ENCODE measurements at regions not wholly inside any gene's neighbourhood (a gene's known extent, or its start where the extent isn't known, plus 50 kb on each side); places are given as distances from the start of the nearest gene placed in this dataset.

DNA sequence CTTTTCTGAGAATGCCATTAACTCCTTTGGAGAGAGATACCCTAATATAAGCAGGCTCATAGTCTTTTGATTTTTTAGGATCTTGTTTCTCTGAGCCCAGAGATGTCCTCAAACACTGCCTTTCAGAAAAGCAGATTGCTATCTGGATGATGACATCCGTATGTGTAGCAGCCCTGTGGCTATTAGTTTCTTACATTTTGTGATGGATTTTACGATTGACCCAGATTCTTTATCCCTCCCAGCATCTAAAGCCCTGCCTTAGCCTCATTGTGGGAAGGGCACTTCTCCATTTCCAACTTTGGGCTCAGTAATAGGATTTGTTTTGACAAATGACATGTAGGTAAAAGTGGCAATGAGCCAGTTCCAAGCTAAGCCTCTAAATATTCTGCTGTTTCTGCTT is 300.3 kb downstream of the TTLL7 start:
- no peak for DNase-seq (ENCODE audit: low read depth)
- H3K4me3 ChIP-seq (ENCODE audit: low read depth, low read length) = no peak overlapping the region
- TF ChIP-seq, protein P1, sequence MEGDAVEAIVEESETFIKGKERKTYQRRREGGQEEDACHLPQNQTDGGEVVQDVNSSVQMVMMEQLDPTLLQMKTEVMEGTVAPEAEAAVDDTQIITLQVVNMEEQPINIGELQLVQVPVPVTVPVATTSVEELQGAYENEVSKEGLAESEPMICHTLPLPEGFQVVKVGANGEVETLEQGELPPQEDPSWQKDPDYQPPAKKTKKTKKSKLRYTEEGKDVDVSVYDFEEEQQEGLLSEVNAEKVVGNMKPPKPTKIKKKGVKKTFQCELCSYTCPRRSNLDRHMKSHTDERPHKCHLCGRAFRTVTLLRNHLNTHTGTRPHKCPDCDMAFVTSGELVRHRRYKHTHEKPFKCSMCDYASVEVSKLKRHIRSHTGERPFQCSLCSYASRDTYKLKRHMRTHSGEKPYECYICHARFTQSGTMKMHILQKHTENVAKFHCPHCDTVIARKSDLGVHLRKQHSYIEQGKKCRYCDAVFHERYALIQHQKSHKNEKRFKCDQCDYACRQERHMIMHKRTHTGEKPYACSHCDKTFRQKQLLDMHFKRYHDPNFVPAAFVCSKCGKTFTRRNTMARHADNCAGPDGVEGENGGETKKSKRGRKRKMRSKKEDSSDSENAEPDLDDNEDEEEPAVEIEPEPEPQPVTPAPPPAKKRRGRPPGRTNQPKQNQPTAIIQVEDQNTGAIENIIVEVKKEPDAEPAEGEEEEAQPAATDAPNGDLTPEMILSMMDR (conservative IDR thresholded peaks at IDR 0.05; ENCODE audit: low read depth, low read length) = no peak

DNA sequence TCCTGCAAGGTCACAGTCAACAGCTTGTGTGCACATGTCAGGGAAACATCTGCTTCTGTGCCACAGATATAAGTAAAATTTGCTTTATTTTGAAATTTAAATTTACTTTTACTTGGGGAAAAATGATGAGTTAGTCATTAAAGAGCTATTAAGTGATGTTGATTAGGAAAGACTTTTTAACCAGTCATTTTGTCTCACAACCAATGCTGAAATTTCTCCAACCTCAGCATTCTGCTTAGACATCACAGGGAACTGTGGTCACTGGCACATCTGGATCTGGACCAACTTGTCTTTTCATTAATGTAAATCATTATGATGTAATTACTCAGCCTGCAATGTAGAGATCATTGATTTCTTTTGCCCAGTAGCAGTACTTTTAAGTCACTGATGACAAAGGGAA is 301.0 kb downstream of the TTLL7 start:
- no peak overlapping the region for H3K4me3 ChIP-seq (ENCODE audit: low read depth, low read length)
- DNase-seq (ENCODE audit: low read depth) = no peak
- TF ChIP-seq, protein P1 (conservative IDR thresholded peaks at IDR 0.05; ENCODE audit: low read depth, low read length) = no peak

DNA sequence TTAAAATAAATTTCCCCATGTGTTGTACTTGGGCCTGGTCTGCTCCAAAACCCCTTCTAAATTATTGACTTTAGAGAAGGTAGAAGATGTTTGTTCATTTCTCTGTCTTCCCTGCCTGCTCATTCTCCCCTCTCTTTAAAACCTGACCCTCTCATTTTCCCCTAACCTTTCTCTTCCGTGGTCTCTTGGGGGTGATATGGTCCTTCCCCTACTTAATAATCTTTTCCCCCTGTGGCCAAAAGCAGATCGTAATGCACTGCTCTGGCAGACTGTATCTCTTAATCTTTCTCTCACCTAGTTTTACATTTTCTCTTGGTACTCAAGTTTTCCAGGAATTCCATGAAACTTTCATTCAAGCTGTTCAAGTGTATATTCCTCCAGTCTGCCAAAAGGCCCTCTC is 301.7 kb downstream of the TTLL7 start:
- TF ChIP-seq, protein P1 (conservative IDR thresholded peaks at IDR 0.05; ENCODE audit: low read depth, low read length) = no peak
- no peak overlapping the region for H3K4me3 ChIP-seq (ENCODE audit: low read depth, low read length)
- no peak for DNase-seq (ENCODE audit: low read depth)

DNA sequence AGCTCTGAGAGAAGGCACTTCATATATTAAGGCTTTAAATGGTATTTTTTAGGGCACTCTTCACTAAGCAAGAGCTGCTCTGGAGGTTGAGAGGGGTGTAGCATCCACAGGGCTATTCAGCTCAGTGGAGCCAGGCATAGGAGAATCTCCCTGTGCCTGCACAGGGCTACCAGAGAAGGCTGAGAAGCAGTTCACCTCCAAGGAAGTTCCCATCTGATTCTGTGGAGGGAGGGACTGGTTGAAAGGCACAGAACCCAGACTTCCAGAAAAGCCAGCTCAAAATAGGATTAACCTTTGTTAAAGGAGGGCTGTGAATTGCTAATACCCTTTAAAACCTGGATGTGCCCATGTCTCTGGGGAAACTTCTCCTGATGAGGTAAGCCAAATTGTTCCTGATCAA is 304.5 kb downstream of the TTLL7 start:
- no peak for DNase-seq (ENCODE audit: low read depth)
- TF ChIP-seq, protein P1 (conservative IDR thresholded peaks at IDR 0.05; ENCODE audit: low read depth, low read length) = no peak
- no peak overlapping the region for H3K4me3 ChIP-seq (ENCODE audit: low read depth, low read length)

DNA sequence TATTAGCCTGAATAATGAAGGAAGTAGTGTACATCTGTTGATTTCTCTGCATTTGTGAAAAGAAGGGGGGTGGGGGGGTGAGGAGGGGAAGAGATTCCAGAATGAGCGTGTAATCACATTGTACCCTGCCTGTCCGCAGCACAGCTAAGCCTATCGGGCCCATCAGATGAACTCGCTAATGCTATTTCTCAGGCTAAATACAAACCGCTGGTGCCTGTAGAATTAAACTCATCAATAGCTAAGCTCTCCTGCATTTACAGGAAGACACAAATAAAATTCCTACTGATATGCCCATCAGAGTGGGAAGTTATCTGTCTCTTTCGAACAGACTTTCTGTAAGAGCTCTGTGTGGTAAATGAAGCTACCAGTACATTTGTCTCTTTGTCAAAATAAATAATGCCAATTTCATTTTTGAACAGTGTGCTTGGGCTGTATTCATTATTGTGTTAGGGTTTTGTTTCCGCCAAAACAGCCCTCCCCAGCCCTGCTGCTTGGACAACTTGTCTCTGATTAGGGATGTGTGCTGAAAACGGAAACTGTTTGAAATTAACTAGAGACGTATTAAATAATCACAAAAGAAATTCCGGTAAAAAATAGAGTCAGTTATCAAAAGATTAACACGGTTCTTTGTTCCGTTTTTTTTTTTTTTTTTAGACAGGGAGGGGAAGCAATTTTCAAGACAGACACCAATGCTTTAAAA is 305.4 kb downstream of the TTLL7 start:
- peak overlapping the region; percentile 51 for H3K4me3 ChIP-seq (ENCODE audit: low read depth, low read length)
- no peak for DNase-seq (ENCODE audit: low read depth)
- TF ChIP-seq, protein P1 (conservative IDR thresholded peaks at IDR 0.05; ENCODE audit: low read depth, low read length) = no peak

DNA sequence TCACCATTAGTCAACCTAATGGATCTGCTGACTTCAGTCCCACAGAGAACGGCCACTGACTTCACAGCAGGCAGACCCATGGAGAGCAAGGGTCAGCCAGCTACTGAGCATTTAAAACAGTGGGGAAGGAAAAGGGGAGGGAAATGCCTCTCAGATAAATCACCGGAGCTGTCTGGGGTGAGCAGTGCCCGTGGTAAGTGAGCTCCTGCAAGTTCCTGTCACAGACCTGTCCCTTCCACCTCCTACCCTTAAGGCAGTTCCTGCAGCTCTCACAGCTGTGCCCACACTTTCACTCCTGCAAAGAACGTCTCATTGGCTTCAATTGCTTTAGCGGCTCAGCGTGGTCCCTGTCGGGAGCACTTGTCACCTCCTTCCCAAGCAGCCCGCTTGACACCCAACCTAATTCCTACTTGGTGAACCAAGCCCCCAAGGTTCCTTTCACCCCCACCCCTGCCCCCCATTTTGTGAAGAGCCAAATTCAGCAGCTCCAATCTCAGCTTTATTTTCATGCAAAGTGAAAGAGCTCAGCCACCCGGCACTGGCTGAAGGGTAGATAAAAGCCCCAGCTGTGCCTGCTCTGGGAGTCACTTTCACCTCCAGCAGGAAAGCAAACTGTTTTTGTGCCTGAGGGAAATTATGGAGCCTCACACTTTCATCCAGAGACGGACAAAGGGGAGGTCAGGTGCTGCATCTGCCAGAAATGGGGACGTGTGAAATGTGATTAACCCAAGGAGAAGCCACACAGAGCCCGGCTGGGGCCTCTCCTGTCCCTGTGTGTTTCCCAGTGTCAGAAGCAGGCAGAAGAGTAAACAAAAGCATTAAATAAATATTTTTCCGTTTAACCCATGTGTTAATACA is 306.2 kb downstream of the TTLL7 start:
- peak; percentile 22 for DNase-seq (ENCODE audit: low read depth)
- TF ChIP-seq, protein P1 (conservative IDR thresholded peaks at IDR 0.05; ENCODE audit: low read depth, low read length) = no peak
- peak overlapping the region; percentile 51 for H3K4me3 ChIP-seq (ENCODE audit: low read depth, low read length)

Measured in epithelial cell of proximal tubule (primary cell).